ENCODE measurements at regions not wholly inside any gene's neighbourhood (a gene's known extent, or its start where the extent isn't known, plus 50 kb on each side); places are given as distances from the start of the nearest gene placed in this dataset.
"Not testable (repeated sequence)": the region's sequence is repeated elsewhere in the genome, so short reads cannot be mapped to it uniquely, and the experiment has no call there.

DNA sequence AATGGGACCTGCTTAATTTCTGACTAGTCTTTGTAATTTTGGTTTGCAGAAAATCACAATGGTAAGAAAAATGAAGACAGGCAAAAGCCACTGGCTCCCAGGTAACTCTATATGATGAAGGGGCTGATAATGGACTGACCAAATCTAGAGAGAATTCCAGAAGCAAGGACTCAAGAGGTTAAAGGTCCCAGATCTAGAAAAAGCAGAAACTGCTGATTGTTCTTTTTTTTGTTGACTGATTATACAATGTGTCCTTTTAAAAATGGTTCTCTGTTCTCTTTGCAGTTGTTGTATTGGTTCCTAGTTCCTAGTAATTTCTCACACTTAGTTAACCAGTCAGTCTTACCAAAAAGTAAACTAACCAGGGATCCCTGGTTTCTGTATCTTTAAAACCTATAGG, 81.4 kb downstream of the PPIAL4C start:
- not testable (repeated sequence) for DNase-seq (ENCODE audit: low spot score); H3K4me1 Mint-ChIP-seq (ENCODE audit: unreplicated experiment); H3K27ac Mint-ChIP-seq (ENCODE audit: unreplicated experiment); H3K9me3 Mint-ChIP-seq (ENCODE audit: unreplicated experiment); H3K36me3 Mint-ChIP-seq (ENCODE audit: low read depth, unreplicated experiment); H3K4me3 Mint-ChIP-seq (ENCODE audit: unreplicated experiment); H3K27me3 Mint-ChIP-seq (ENCODE audit: unreplicated experiment)

DNA sequence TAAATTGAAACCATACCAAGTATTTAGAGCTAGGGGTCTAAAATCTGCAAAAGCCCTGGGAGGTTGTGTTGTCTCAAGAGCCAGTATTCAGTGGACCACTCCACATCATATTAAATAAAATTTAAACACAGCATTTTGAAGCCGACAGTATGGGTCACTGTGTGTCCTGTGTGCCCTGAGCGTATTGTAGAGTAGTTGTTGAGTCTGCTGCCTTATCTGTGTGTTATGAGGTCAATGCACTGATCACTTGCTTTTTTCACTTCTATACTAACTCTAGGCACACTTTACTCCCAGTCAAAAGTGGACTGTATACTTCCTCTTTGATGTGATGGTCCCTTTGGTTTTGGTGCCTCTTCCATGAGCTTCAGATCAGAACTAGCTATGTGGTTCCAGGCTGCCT, 81.9 kb downstream of the PPIAL4C start:
- not testable (repeated sequence) for H3K27me3 Mint-ChIP-seq (ENCODE audit: unreplicated experiment); DNase-seq (ENCODE audit: low spot score); H3K27ac Mint-ChIP-seq (ENCODE audit: unreplicated experiment); H3K4me1 Mint-ChIP-seq (ENCODE audit: unreplicated experiment); H3K9me3 Mint-ChIP-seq (ENCODE audit: unreplicated experiment); H3K4me3 Mint-ChIP-seq (ENCODE audit: unreplicated experiment); H3K36me3 Mint-ChIP-seq (ENCODE audit: low read depth, unreplicated experiment)

DNA sequence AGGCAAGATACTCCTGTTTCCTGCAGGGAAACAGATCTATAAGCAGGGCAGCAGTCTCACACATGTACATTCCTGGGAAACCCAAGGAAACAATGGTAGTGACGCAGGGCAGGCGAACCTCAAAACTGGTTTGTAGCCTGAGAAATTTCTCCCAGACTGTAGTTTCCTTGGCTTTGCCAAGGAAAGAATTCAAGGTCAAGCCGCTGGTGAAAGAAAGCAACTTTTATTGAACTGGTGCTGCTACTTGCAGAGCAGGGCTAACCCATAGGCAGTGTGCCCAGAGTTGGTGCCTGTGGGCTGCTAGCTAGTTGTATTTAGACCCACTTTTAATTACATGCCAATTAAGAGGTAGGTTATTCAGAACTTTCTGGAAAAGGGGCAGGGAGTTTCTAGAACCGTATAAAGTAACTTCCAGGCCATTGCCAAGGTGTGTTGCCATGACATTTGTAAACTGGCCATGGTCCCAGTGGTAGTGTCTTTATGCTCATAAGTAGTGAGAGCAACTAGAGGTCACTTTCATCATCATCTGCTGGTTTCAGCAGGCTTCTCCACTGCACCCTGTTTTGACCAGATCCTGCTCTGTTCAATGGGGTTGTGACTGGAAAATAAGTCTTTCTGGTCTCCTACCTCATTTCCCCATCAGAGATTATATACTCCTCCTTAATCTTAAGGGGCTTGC, 89.7 kb downstream of the PPIAL4C start:
- H3K36me3 Mint-ChIP-seq (ENCODE audit: low read depth, unreplicated experiment); H3K27me3 Mint-ChIP-seq (ENCODE audit: unreplicated experiment); H3K9me3 Mint-ChIP-seq (ENCODE audit: unreplicated experiment); DNase-seq (ENCODE audit: low spot score); H3K4me1 Mint-ChIP-seq (ENCODE audit: unreplicated experiment); H3K27ac Mint-ChIP-seq (ENCODE audit: unreplicated experiment); H3K4me3 Mint-ChIP-seq (ENCODE audit: unreplicated experiment): not testable (repeated sequence)

DNA sequence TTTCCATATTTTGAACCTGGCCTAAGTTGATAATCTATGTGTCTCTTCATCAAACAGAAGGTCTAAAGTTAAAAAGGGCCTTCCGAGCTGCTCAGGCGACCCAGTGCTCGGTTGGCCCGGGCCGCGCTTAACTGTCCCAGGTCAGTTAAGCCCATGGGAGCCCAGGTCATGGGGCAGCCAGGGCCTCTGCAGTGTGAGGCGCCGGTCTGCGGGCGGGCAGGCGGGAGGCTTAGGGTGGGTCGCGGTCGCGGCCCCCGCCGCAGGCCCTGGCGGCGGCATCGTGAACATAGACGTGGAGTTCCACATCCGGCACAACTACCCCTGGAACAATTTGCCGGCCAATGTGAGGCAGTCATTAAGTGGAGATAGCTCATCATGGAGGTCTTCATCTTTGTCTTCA, 91.3 kb downstream of the PPIAL4C start:
- not testable (repeated sequence) for H3K27me3 Mint-ChIP-seq (ENCODE audit: unreplicated experiment); DNase-seq (ENCODE audit: low spot score); H3K27ac Mint-ChIP-seq (ENCODE audit: unreplicated experiment); H3K4me3 Mint-ChIP-seq (ENCODE audit: unreplicated experiment); H3K9me3 Mint-ChIP-seq (ENCODE audit: unreplicated experiment); H3K4me1 Mint-ChIP-seq (ENCODE audit: unreplicated experiment); H3K36me3 Mint-ChIP-seq (ENCODE audit: low read depth, unreplicated experiment)

DNA sequence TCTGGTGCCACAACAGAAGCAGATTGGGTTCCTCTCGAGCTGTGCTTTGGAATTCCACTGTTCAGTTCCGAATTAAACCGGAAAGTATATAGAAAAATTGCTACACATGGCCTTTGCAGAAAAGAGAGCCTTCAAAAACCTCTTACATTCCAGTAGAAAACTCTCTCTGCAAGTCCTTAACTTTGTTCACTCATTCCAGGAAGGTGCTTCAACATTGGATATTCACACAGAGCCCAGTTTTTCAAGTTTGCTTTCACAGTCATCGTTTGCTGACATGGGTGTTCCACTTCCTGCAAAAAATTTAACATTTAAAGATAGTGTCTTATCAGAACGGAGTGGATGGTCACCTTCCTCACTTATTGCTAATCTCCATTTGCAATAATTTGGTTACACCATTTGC, 93.7 kb downstream of the PPIAL4C start:
- H3K36me3 Mint-ChIP-seq (ENCODE audit: low read depth, unreplicated experiment); H3K27ac Mint-ChIP-seq (ENCODE audit: unreplicated experiment); H3K9me3 Mint-ChIP-seq (ENCODE audit: unreplicated experiment); H3K27me3 Mint-ChIP-seq (ENCODE audit: unreplicated experiment); DNase-seq (ENCODE audit: low spot score); H3K4me3 Mint-ChIP-seq (ENCODE audit: unreplicated experiment); H3K4me1 Mint-ChIP-seq (ENCODE audit: unreplicated experiment): not testable (repeated sequence)

DNA sequence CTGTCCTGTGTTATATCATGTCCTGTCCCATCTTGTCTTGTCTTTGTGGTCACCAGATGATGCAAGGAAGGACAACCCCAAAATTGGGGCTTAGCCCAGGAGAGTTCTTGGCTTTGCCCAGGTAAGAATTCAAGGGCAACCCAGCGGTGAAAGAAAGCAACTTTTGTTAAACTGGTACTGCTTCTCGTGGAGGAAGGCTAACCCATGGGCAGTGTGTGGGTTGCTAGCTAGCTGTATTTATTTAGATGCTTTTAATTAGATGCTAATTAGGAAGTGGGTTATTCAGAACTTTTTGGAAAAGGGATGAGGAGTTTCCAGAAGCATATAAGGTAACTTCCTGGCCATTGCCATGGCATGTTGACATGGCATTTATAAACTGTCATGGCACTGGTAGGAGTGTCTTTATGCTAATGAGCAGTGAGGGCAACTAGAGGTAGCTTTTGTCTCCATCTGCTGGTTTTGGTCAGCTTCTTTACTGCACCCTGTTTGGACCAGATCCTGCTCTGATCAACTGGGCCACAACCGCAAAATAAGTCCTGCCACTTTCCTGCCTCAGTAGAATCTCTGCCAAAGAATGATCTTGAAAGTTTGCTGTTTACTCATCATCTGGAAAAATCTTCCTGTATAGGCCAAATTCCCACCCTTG, 95.8 kb upstream of the FCGR1A start:
- DNase-seq (ENCODE audit: low spot score); H3K4me1 Mint-ChIP-seq (ENCODE audit: unreplicated experiment); H3K4me3 Mint-ChIP-seq (ENCODE audit: unreplicated experiment); H3K36me3 Mint-ChIP-seq (ENCODE audit: low read depth, unreplicated experiment); H3K27ac Mint-ChIP-seq (ENCODE audit: unreplicated experiment); H3K27me3 Mint-ChIP-seq (ENCODE audit: unreplicated experiment); H3K9me3 Mint-ChIP-seq (ENCODE audit: unreplicated experiment): not testable (repeated sequence)

DNA sequence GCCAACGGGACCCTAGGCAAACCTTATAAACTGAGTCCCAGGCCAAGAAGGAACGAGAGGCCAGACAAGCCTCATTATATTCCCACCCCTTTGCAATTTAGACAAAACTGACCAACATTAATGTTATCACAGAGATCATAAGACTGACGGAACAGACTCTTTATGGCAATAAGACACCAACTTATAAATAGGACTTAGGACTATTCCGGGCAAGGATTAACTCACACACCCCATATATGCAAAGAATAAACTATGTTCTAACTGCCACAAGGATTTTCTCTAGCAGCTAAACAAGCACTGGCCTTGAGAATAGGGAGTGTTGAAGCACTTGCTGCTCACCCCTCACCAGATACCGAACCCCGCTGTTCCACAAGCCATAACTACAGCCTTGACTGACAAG, 91.1 kb upstream of the FCGR1A start:
- not testable (repeated sequence) for H3K4me3 Mint-ChIP-seq (ENCODE audit: unreplicated experiment); H3K4me1 Mint-ChIP-seq (ENCODE audit: unreplicated experiment); H3K36me3 Mint-ChIP-seq (ENCODE audit: low read depth, unreplicated experiment); H3K27ac Mint-ChIP-seq (ENCODE audit: unreplicated experiment); DNase-seq (ENCODE audit: low spot score); H3K27me3 Mint-ChIP-seq (ENCODE audit: unreplicated experiment); H3K9me3 Mint-ChIP-seq (ENCODE audit: unreplicated experiment)

DNA sequence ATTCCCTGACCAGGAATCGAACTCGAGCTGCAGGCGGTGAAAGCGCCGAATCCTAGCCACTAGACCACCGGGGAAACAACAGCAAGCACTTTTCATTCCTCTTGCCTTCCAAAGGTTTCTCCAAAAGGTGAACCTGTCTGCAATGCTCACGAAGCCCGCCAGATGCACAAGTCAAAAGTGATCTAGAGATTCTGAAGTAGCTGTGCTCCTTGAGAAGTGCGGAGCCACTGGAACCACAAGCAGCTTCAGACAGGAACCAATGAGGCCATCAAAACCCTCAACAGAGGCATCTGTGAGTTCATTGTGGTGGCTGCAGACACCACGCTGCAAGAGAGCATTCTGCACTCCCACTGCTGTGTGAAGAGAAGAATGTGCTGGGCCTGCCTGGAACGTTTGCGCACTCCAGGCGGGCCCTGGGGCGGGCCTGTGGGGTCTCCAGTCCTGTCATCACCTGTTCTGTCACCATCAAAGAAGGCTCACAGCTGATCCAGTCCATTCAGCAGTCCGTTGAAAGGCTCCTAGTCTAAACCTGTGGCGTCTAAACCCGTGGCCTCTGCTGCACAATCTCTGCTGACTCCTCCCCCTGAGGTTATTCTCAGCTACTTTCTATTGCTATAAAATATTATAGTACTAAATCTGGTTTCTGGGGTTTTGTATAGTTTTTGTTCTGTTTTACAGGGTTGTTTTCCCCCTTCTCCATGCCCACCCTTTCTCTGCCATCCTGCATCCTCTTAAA, 89.5 kb upstream of the FCGR1A start:
- not testable (repeated sequence) for H3K4me1 Mint-ChIP-seq (ENCODE audit: unreplicated experiment); H3K4me3 Mint-ChIP-seq (ENCODE audit: unreplicated experiment); H3K27me3 Mint-ChIP-seq (ENCODE audit: unreplicated experiment); DNase-seq (ENCODE audit: low spot score); H3K36me3 Mint-ChIP-seq (ENCODE audit: low read depth, unreplicated experiment); H3K27ac Mint-ChIP-seq (ENCODE audit: unreplicated experiment); H3K9me3 Mint-ChIP-seq (ENCODE audit: unreplicated experiment)

DNA sequence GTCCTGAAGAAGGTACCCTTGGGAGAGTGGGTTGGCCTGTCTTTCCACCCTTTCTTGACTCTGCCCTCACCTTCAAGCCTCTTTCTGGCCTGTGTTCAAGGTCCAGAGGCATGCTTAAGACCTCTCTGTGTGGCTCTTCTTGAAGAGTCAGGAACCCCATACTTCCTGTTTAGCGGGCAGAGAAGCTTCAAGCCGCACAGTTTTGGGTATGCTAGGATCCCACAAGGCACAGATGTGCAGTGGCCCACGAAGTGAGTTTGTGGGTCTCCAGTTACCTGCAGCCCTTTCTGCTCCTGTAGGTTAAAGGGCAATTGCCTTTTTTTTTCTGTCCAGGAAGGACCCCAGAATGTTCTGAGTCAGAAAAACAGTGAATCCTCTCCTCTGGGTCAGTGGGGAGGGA, 87.4 kb upstream of the FCGR1A start:
- H3K9me3 Mint-ChIP-seq (ENCODE audit: unreplicated experiment); H3K27me3 Mint-ChIP-seq (ENCODE audit: unreplicated experiment); H3K36me3 Mint-ChIP-seq (ENCODE audit: low read depth, unreplicated experiment); H3K27ac Mint-ChIP-seq (ENCODE audit: unreplicated experiment); H3K4me1 Mint-ChIP-seq (ENCODE audit: unreplicated experiment); DNase-seq (ENCODE audit: low spot score); H3K4me3 Mint-ChIP-seq (ENCODE audit: unreplicated experiment): not testable (repeated sequence)

DNA sequence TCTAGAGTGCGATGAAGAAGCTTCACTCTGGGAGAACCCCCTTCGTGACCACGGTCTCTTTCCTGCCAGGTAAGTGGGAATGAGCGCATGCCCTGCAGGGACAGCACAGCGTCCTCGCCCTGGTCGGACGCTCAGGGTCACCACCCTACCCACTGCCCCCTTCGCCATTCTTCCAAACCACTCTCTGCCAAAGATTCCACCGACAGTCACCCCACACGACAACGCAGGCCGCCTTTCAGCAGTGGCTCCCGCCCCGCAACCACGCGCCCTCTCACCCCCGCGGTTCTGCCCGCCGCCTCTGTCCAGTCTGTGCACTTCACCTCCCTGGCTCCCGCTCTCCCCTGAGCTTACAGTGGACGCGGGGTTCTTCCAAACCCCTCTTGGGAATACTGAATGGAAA, 82.3 kb upstream of the FCGR1A start:
- H3K36me3 Mint-ChIP-seq (ENCODE audit: low read depth, unreplicated experiment); H3K4me1 Mint-ChIP-seq (ENCODE audit: unreplicated experiment); H3K27me3 Mint-ChIP-seq (ENCODE audit: unreplicated experiment); DNase-seq (ENCODE audit: low spot score); H3K9me3 Mint-ChIP-seq (ENCODE audit: unreplicated experiment); H3K27ac Mint-ChIP-seq (ENCODE audit: unreplicated experiment); H3K4me3 Mint-ChIP-seq (ENCODE audit: unreplicated experiment): not testable (repeated sequence)

DNA sequence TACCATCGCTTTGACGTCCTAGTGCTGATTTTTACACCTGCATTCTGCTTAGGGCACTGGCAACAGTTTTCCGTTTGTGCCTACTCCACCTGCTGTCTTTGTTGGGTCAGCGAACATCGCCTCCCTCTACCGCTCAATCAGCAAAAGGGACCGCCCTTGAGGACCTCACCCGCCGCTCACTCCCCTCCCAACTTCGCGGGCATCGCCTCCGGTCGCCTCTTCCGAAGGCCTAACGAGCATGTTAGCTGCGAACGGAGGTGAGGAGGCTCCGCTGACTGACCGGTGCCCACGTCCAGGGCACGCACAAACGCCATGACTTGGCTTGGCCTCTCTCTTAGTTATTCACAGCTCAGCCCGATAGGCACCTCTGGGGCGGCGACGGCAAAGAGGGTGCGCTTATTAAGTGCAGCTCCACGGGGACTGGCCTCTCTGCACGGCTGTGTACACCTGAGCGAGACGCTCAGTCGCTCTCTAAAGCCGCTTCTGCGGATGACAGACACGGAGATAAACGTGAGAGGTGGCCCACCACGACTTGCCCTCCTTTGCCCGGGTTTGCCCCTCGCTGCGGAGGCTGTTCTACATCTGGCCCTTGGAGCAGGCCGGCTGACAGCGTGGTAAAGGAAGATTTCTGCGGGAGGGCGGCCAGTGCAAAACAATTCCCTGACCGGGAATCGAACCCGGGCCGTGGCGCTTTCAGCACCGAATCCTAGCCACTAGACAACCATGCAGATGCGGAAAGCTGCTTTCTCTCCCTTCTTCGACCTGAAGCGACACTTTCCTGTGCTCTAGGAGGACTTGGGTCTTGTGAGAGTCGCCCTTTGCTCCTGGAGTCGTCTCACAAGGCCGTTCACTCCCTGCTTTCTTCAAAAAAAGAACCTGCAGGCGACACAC, 81.6 kb upstream of the FCGR1A start:
- H3K27ac Mint-ChIP-seq (ENCODE audit: unreplicated experiment); H3K36me3 Mint-ChIP-seq (ENCODE audit: low read depth, unreplicated experiment); H3K27me3 Mint-ChIP-seq (ENCODE audit: unreplicated experiment); H3K4me3 Mint-ChIP-seq (ENCODE audit: unreplicated experiment); H3K4me1 Mint-ChIP-seq (ENCODE audit: unreplicated experiment); DNase-seq (ENCODE audit: low spot score); H3K9me3 Mint-ChIP-seq (ENCODE audit: unreplicated experiment): not testable (repeated sequence)
